Muscle of leg (tissue), 3 donors: ENCODE measurements at regions not wholly inside any gene's neighbourhood (a gene's known extent, or its start where the extent isn't known, plus 50 kb on each side); places are given as distances from the start of the nearest gene placed in this dataset.

Experiments used
- DNase-seq: peaks from one replicate; pipeline ENCODE4 v3.0.0; 2013
- H3K27ac ChIP-seq: one replicate; pipeline ENCODE4 v1.5.1; 2013; ENCODE audit warnings: mild to moderate bottlenecking, low read length, control low read depth
- H3K27me3 ChIP-seq: one replicate; pipeline ENCODE4 v1.6.1; 2013; ENCODE audit warnings: low read length; ENCODE audit not compliant: control insufficient read depth, insufficient read depth
- H3K36me3 ChIP-seq: one replicate; pipeline ENCODE4 v1.6.1; 2013; ENCODE audit warnings: low read length; ENCODE audit not compliant: control insufficient read depth, insufficient read depth
- H3K4me1 ChIP-seq: one replicate; pipeline ENCODE4 v1.6.1; 2013; ENCODE audit warnings: low read length; ENCODE audit not compliant: control insufficient read depth, insufficient read depth
- H3K4me3 ChIP-seq: one replicate; pipeline ENCODE4 v1.5.1; 2013; ENCODE audit warnings: low read length, control low read depth
- H3K9me3 ChIP-seq: replicated peaks from 2 replicates; pipeline ENCODE4 v1.6.1; 2013; ENCODE audit warnings: low read depth, low read length; ENCODE audit not compliant: control insufficient read depth
- WGBS: methylation state at CpG from one replicate; pipeline ENCODE4 v1.1.5; 2013; ENCODE audit warnings: missing lambda C conversion rate; ENCODE audit not compliant: insufficient coverage; 5-methylcytosine and 5-hydroxymethylcytosine counted together

DNA sequence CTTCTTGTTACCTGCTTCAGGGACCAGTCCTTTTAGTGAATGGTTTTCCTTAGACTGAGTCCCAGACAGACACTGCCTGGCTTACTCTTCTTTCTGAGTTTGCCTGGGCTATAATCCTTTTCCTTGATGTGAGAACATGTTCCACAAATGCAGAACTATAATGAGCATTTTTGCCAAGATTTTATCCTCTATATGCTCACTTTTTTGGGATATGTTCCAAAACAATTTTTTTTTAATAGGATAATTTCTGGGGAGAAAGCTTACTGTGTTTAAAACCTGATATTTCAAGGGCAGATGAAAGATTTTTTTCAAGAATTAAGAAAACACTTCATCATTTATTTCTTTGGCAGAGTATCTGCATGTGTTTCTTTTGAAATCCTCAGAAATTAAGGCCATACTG, 110.0 kb upstream of the TENM4 start:
- H3K27ac ChIP-seq = no peak overlapping the region
- DNase-seq = peak; percentile 28
- H3K9me3 ChIP-seq = no peaks in the 10 kb centered on the region
- no peaks in the 10 kb centered on the region for H3K27me3 ChIP-seq
- H3K36me3 ChIP-seq = no peaks in the 10 kb centered on the region
- no peaks in the 10 kb centered on the region for H3K4me1 ChIP-seq
- H3K4me3 ChIP-seq = no peak overlapping the region

DNA sequence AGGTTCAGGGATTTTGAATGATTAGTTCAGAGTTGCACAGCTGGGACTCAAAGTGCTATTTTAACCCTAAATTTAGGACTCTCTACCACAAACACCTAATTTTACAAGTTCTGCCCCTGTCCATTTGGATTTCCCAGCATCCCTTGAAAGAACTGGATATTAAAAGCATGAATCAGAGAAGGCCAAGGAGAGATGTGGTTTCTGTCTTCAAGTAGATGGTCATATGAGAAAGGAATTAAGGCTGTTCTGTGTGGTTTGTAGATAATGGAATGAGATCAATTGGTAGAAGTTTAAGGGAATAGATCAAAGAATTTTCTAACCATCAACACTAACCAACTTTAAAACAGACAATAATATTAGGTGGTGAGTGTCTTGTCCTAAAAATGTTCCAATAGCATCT, 106.4 kb upstream of the TENM4 start:
- H3K36me3 ChIP-seq = no peaks in the 10 kb centered on the region
- H3K27me3 ChIP-seq = no peaks in the 10 kb centered on the region
- H3K27ac ChIP-seq = no peak overlapping the region
- DNase-seq = peak; percentile 16
- no peak overlapping the region for H3K4me3 ChIP-seq
- no peaks in the 10 kb centered on the region for H3K9me3 ChIP-seq
- no peaks in the 10 kb centered on the region for H3K4me1 ChIP-seq

DNA sequence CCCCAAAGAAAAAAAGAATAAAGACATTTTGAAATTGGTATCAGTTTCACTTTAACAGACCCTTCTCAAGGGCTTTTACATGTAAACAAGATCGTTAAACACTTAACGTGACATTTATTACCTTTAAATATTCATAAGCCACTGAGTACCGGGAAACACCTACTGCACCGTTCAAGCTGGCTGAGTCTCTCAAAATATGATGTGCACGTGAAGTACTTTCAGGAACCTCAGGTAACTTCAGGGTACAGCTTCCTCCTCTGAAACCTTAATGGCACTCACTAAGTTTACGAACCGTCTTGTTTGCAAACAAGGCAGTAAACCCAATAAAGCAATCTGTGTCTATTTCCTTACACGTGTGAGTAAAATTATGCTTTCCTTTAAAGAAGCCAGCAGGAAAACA, 105.5 kb upstream of the TENM4 start:
- Histone ChIP-seq H3K9me3 (no peaks in the 10 kb centered on the region), H3K27ac (no peak overlapping the region), H3K36me3 (no peaks in the 10 kb centered on the region), H3K4me3 (no peak overlapping the region), H3K27me3 (no peaks in the 10 kb centered on the region), H3K4me1 (no peaks in the 10 kb centered on the region)
- WGBS = 66% methylated on average over 5 of the region's 8 CpGs
- no peak for DNase-seq

DNA sequence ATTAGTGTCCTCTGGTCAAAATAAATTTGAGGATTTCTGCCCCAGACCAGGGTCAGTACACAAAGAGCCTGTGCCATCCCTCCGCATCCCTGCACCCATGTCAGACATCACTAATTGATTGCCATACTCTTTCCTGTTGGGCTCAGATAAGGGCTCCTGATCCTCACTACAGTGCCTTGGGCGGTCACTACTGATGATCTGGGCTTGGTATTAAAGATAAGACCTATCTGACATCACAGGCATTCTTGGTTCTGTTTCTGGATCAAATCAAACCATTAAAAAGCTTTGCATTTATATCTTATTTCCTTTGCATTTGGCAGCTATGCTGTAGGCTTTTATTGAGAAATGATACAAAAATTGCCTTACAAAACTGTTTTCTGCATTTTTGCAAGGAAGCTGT, 103.5 kb upstream of the TENM4 start:
- H3K36me3 ChIP-seq = no peaks in the 10 kb centered on the region
- no peak overlapping the region for H3K27ac ChIP-seq
- H3K9me3 ChIP-seq = no peaks in the 10 kb centered on the region
- no peak overlapping the region for H3K4me3 ChIP-seq
- WGBS = 100% methylated on average over 1 of the region's 2 CpGs
- H3K4me1 ChIP-seq = no peaks in the 10 kb centered on the region
- DNase-seq = no peak
- no peaks in the 10 kb centered on the region for H3K27me3 ChIP-seq

DNA sequence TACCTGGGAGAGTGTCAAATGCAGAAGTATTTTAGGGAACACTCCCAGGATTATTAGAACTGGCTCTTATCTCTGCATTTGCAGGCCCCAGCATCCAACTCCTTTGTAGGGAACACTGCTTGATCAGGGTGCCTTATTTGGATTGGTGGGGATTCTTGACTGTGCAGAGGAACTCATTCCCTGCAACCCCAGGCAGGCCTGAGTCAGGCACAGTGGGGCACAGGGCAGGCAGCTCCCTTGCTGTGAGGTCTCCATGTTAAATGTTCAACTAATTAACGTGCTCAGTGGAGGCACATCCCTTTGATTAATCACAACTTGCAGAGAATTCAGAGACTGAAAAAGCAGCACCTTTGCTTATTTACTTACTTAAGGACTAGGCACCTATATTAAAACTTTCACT, 102.3 kb upstream of the TENM4 start:
- 50% methylated on average over 1 of the region's 1 CpG for WGBS
- no peak for DNase-seq
- Histone ChIP-seq H3K36me3 (no peaks in the 10 kb centered on the region), H3K27me3 (no peaks in the 10 kb centered on the region), H3K4me1 (no peaks in the 10 kb centered on the region), H3K4me3 (no peak overlapping the region), H3K27ac (no peak overlapping the region), H3K9me3 (no peaks in the 10 kb centered on the region)

DNA sequence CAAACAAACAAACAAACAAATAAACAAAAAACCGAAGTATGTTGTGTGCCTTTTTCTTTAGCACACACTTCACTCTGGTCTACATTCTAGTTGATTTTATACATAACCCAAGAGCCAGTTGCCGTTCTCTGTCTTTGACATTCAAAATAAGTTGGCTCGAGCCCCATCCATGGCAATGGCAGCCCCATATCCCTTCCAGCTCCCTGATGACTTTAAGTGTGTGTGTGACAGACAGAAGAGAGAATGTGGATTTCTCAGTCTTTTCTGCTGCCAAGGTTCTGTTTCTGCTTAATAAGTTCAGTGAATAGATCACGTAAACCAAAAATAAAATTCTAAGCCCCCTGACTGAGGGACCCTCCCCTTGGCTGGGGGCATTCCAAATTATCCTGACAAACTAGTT, 100.6 kb upstream of the TENM4 start:
- H3K4me3 ChIP-seq = no peak overlapping the region
- H3K9me3 ChIP-seq = no peaks in the 10 kb centered on the region
- H3K36me3 ChIP-seq = no peaks in the 10 kb centered on the region
- no peaks in the 10 kb centered on the region for H3K27me3 ChIP-seq
- WGBS = no CpG with 5 or more reads among the region's 4 CpGs
- H3K27ac ChIP-seq = no peak overlapping the region
- peak; percentile 31 for DNase-seq
- no peaks in the 10 kb centered on the region for H3K4me1 ChIP-seq

DNA sequence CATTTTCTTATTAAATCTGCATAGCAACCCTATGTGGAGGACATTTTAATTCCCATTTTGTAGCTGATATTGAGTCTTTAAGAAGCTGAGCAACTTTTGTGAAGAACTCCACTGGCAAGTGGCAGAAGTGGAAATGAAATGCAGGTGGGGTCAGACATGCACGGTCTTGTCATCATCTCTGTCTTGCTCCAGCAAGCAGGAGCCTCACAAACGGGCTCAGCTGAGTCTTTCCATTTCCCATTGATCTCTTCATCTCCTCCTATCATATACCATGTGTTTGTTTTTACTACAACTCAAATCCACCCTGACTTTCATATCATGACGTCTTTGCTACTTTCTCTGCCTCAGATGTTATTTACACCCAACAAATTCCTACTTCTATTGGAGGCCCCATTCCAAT, 97.9 kb upstream of the TENM4 start:
- Histone ChIP-seq H3K36me3 (no peaks in the 10 kb centered on the region), H3K4me1 (no peaks in the 10 kb centered on the region), H3K27ac (no peak overlapping the region), H3K9me3 (no peaks in the 10 kb centered on the region), H3K27me3 (no peaks in the 10 kb centered on the region), H3K4me3 (no peak overlapping the region)
- DNase-seq = no peak
- WGBS = 21% methylated on average over 3 of the region's 3 CpGs

DNA sequence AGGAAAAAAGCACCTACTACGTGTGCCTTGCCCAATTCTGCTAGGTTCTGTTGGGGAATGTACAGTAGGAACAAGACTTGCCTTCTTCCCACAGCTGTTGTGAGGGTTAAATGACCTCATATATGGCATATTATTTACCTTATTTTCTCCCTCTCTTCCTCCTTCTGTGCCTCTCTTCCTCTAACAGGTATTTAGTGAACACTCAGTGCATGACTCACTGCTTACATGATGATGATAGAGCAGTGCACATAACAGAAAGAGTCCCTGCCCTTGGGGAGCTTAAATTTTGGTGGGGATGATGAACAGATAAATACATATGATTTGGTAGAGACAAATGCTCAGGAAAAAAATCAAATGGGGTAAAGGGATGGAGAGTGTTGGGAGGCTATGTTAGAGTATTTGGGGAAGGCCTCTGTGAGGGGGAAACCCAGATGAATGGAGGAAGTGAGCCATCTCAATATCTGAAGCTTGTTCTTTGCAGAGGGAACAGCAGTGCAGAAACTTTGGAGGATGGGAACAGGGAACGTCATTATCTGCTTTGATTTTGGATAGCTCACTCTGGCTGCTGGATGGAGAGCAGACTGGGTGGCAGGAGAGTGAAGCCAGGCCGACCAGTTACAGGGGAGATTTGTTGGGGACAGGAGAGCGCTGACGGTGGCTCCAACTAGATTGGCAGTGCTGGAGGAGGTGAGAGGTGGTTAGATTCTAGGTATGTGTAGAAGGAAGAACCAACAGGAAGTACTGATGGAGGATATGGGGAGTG, 95.5 kb upstream of the TENM4 start:
- Histone ChIP-seq H3K4me1 (no peaks in the 10 kb centered on the region), H3K9me3 (no peaks in the 10 kb centered on the region), H3K36me3 (no peaks in the 10 kb centered on the region), H3K27me3 (no peaks in the 10 kb centered on the region), H3K4me3 (no peak overlapping the region), H3K27ac (no peak overlapping the region)
- no peak for DNase-seq
- WGBS = 70% methylated on average over 4 of the region's 5 CpGs

DNA sequence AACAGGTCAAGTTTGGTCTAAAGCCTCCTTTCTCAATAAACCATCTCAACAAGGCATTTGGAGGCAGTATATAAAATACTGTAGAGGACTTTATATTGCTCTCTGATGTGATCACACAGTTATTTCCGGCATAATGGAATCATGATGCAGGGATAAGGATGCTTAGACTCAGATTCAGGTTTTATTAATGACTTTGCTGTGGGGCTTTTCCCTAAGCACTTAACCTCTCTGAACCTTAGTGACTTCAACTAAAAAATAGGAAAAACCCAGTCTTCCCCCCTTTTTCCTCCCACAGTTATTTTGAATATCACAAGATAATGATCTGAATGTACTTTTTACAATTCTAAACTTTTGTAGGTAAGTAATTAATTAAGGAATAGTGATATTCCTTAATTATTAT, 94.8 kb upstream of the TENM4 start:
- no peaks in the 10 kb centered on the region for H3K4me1 ChIP-seq
- H3K36me3 ChIP-seq = no peaks in the 10 kb centered on the region
- H3K27me3 ChIP-seq = no peaks in the 10 kb centered on the region
- WGBS = no CpG with 5 or more reads among the region's 1 CpG
- DNase-seq = no peak
- H3K27ac ChIP-seq = no peak overlapping the region
- H3K9me3 ChIP-seq = no peaks in the 10 kb centered on the region
- H3K4me3 ChIP-seq = no peak overlapping the region

DNA sequence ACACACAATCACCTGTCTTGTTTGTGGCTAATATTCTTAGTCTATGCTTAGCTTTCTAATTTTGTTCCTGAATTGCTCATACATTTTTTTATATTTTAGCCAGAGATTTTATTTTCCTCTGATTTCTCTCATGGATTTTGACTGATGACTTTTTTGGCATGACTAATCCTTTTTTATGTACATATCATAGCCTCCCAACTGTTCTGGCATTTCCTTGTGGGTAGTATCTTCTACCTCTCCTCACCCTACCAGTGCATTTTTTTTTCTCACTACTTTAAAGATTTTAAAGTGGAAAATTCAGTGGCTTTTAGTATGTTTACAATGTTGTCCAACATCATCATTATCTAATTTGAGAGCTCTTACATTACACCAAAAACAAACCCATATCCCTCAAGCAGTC, 84.4 kb upstream of the TENM4 start:
- DNase-seq = no peak

DNA sequence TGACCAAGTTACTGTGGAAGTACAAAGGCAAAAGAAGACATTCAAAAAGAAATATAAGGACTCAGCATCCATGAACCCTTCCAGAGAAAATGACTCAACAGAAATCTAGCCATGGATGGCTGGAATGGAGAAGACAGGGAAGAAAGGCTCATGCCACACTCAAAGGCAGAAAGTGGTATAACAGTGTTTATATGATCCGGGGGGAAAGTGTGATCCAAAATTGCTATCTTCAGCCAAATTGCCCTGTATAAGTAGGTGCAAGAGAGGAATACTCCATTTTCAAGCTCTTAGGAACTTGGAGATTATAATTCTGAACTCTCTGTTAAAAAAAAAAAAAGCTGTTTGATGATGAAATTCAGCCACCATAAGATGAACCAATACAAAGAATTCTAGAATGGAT, 81.8 kb upstream of the TENM4 start:
- Histone ChIP-seq H3K27me3 (no peaks in the 10 kb centered on the region), H3K36me3 (no peaks in the 10 kb centered on the region), H3K9me3 (no peaks in the 10 kb centered on the region), H3K4me1 (no peaks in the 10 kb centered on the region), H3K4me3 (no peak overlapping the region), H3K27ac (no peak overlapping the region)
- WGBS = no CpG with 5 or more reads among the region's 1 CpG
- no peak for DNase-seq

More for the DNA sequence above, 84.4 kb upstream of the TENM4 start:
- Histone ChIP-seq H3K4me1 (no peaks in the 10 kb centered on the region), H3K9me3 (no peaks in the 10 kb centered on the region), H3K27ac (no peak overlapping the region), H3K27me3 (no peaks in the 10 kb centered on the region), H3K36me3 (no peaks in the 10 kb centered on the region), H3K4me3 (no peak overlapping the region)
